HG03457 (cell line): ENCODE measurements at regions not wholly inside any gene's neighbourhood (a gene's known extent, or its start where the extent isn't known, plus 50 kb on each side); places are given as distances from the start of the nearest gene placed in this dataset.

Experiments
- ATAC-seq: cut with Tn5 transposase; IDR thresholded peaks from one replicate; pipeline ENCODE4 v1.9.1; 2021; ENCODE audit warnings: moderate number of reproducible peaks; ENCODE audit not compliant: unreplicated experiment

DNA sequence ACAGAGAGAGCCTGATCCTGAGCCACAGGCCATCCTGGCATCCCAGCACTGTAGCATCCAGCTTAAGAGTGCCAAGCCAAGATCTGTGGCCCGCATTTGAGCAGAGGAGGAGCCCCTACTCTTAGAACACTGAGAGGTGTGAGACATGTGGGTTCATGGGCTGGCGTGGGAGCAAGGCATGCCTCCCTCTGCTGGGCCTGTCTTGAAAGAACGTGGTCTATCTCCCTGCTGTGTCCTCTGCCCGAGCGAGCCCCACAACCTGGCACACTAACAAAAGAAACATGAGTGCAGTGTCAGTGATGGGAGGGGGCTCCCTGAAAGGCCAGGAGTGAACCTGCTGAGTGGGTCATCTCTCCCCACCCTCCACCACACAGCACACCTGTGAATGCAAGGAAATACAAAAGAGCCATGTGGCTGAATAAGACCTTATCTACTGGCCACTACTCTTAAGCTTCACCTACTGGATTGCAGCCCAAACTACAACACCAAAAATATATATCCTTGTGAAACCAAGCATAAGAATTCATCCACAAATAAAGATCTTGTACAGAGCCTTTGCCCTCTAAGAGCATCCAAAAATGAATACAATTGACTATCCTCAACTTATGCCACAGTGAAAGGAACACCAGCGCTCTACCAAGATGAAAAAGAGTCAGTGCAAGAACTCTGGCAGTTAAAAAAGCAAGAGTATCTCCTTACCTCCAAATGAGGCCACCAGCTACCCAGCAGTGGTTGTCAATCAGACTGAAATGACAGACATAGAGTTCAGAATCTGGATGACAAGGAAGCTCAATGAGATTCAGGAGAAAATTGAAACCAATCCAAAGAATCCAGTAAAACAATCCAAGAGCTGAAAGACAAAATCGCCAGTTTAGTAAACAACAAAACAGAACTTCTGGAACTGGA, 259.4 kb upstream of the DAB1 start:
- ATAC-seq: no peak

- ATAC-seq: no peak
Measured at GRCh38 chr1:57678138-57678537, 254.3 kb upstream of the DAB1 start.

DNA sequence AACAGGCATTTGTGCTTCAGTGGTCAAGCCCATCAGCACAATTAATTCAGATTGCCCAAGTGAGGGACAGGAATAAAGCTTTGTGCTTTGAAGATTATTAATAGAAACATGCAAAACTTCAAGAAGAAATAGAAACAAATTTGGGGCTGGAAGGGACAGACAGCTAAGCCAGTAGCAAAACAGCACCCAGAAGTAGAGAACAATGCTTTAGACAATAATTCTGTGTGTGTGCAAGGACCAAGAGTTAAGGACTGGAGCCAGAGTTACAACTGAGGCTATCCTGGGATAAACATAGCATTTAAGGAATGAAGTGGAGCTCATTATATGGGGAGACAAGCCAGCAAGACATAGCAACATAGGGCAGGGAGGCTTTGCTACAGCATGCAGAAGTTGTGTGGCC, 251.9 kb upstream of the DAB1 start:
- no peak for ATAC-seq

DNA sequence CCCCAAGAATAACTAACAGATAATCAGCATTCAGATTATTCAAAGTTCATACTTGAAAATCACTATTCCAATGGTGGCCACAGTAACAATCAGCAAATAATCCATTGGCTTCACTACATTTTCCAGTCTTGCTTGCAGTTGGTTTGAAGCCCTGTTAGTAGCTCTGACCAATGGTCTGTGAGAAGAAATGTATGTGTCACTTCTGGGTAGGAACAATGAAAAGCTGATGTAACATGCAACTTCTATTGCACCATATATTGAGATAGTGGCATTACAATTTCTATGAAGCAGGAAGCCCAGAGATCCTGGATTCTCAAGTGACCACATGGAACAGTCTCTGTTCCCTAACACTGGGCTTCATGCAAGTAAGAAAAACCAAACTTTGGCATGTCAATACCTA, 250.9 kb upstream of the DAB1 start:
- no peak for ATAC-seq

- ATAC-seq: no peak
Measured at GRCh38 chr1:57672346-57673140, 248.7 kb upstream of the DAB1 start.

DNA sequence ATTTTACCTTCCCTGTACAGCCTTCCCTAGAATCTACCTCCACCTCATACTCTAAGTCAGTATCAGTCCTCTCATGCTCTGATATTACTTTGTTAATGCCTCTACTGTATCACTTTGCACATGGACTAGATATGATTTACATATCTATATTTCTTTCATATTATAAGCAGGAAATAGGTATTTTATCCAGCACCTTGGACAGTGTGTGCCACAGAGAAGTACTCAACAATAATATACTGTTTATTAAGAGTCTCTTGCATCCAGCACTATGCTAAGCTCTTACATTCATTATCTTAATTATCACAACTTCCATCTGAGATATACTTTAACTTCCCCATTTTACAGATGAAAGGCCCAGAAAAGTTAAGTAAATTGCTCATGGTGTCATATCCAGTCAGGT, 247.9 kb upstream of the DAB1 start:
- no peak for ATAC-seq

GRCh38 chr1:57659804-57660203, 235.9 kb upstream of the DAB1 start:
- no peak for ATAC-seq

DNA sequence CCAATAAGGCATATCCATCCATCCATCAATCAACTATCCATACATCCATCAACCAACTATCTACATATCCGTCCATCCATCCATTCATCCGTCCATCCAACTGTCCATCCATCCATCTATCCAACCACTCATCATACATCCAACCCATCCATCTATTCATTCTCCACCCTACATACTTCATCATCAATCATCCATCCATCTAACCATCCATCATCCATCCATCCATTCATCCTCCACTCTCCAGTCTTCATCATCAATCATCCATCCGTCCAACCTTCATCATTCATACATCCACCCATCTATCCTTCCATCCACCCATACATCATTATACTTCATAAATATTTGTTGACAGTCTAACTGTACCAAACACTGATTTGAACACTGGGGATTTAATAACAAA, 231.3 kb upstream of the DAB1 start:
- ATAC-seq: no peak

DNA sequence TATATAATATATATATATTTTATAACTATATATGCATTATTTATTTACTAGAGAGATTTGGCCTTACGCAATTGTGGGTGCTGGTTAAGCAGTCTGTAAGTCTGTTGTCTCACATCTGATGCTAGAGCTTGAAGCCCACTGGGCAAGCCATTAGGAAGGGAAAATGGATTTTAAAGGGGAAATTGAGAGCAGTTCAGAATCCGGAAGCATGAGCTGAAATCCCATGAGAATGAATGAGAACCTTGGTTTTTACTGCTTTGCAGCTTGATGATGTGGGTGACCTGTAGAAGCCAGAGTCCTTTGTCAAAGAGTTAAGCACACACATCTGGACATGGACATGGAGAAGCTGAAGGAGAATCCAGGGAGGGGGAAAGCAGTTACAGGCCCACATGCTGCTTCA, 220.8 kb upstream of the DAB1 start:
- ATAC-seq: no peak

GRCh38 chr1:57638239-57638638, 214.4 kb upstream of the DAB1 start:
- ATAC-seq: no peak

GRCh38 chr1:57637155-57637554, 213.3 kb upstream of the DAB1 start:
- no peak for ATAC-seq

DNA sequence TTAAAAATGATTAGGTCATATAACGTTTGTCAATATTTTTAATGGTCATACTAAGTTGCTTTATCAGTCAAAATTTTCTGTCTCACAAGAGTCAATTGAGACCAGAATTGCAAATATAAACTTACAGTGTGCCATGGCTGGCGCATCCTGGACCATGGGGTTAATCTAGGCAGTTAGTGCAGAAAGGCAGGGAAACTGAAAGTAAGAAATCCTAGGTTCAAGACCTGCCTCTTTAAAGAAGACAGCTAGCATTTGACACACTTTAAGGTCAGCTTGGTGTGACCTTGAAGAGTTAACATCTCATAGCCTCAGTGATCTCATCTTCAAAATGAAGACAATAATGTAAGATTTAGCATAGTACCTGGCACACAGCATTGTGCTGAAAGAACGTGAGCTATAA, 210.0 kb upstream of the DAB1 start:
- ATAC-seq: no peak

GRCh38 chr1:57633056-57633455, 209.2 kb upstream of the DAB1 start:
- no peak for ATAC-seq

DNA sequence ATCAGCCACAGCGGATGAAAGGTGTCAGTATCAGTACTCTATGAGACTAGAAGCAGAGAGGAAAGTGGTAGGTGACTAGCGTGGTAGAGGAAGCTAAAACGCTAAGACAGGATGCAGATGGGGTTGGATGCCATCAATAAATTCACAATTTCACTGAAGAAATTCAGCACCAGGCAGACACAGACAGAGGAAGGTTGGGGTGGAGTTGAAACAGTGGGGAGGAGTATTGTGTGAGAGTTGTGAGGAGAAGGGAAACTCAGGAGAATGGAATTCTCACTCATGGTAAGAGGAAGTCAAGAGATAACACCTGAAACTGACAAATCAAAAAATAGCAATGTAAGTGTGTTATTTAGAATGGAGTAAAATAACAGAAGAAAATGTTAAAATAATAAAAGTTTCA, 208.5 kb upstream of the DAB1 start:
- no peak for ATAC-seq

DNA sequence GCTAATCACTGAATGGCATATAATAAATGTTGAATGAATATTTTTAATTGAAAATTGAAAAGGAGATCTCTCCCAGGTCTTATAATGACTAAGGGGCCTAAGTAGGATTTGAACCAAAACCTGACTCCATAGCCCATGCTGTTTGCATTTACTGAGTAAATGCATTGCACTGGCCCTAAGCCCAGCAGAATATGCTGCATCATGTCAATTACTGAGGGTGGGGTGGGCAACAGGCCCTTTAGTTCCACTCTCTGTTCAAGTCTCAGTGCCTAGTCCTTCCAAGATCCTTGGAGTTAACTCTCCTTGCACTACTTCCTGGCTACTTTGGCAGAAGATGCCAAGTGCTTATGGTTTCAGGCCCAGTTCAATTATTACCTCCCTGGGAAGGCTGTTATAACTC, 203.8 kb upstream of the DAB1 start:
- ATAC-seq: no peak

DNA sequence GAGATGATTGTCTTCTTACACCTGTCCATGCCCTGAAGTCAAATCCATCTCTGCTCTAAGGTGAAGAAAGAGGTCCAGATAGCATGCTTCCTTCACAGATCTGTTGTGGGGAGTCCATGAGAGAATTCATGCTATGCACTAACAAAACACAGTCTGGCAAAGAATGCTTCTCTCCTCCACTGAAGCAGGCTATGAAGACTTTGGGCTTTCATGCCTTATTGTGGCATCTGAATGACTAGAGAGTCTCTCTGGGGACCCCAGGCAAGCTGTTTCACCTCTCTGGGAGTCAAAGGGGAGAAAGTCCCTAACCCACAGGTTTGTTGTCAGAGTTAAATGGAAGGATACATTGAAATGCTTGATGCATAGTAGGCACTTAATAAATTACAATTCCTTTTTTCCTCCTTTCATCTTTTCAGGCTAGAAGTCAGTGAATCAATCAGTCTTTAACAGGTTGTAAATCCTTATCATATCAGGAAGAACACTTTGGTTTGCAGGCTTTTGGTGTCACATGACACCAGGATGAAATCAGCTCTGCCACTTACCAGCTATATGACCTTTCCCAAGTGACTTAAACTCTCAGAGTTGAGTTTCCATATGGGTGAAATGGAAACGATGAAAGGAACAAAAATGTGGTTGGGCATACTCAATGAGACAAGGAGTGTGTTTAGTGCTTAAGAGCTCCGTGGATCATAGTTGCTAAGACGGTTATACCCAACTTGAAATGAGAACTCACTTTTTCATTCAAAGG, 200.1 kb upstream of the DAB1 start:
- ATAC-seq: no peak

GRCh38 chr1:57623039-57623790, 199.4 kb upstream of the DAB1 start:
- ATAC-seq: no peak

- ATAC-seq: no peak
Measured at GRCh38 chr1:57621776-57622175, 197.9 kb upstream of the DAB1 start.

- ATAC-seq: no peak
Measured at GRCh38 chr1:57620605-57621004, 196.7 kb upstream of the DAB1 start.

DNA sequence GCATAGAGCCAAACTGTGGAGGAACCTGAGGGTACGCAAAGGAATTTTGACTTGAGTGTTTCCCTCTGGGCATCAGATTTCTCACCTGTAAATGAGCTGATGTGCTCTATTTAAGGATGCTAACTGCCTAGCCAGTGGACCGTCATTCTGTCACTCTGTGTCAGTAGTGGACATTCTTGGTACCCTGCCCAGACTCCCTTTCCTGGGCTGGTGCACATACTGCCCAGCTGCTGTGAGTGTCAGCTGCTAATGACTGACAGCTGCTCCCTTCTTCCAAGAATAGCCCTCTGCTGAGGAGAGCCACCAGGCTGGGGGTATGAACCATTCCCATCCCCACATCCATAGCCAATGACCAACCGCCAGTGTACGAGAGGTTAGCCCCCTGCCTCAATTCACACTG, 193.1 kb upstream of the DAB1 start:
- ATAC-seq: no peak

- ATAC-seq: no peak
Measured at GRCh38 chr1:57615956-57616355, 192.1 kb upstream of the DAB1 start.
